HG03196 (cell line): ENCODE measurements at regions not wholly inside any gene's neighbourhood (a gene's known extent, or its start where the extent isn't known, plus 50 kb on each side); places are given as distances from the start of the nearest gene placed in this dataset.
"Not testable (repeated sequence)": the region's sequence is repeated elsewhere in the genome, so short reads cannot be mapped to it uniquely, and the experiment has no call there.

ENCODE experiments used
- ATAC-seq: cut with Tn5 transposase; IDR thresholded peaks from one replicate; pipeline ENCODE4 v1.9.1; 2021; ENCODE audit not compliant: unreplicated experiment

DNA sequence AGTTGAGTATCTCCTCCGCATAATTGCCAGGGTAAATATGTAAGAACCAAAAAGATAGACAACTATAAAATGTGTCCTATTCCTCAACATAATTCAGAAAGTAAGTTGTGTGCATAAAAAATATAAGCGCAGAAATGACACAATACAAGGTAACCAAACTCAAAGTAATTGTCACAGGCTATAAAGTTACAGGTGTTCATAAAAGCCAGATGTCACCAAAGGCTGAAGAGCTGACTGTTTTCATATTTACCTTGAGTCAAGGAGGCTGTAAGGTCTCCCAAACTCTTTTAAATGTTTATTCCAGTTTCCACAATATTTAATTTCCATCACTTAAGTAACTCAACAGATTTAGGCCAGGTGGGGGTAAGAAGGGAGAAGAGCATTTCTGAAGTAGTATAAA lies 192.2 kb upstream of the MARCKS start:
- ATAC-seq = no peak

DNA sequence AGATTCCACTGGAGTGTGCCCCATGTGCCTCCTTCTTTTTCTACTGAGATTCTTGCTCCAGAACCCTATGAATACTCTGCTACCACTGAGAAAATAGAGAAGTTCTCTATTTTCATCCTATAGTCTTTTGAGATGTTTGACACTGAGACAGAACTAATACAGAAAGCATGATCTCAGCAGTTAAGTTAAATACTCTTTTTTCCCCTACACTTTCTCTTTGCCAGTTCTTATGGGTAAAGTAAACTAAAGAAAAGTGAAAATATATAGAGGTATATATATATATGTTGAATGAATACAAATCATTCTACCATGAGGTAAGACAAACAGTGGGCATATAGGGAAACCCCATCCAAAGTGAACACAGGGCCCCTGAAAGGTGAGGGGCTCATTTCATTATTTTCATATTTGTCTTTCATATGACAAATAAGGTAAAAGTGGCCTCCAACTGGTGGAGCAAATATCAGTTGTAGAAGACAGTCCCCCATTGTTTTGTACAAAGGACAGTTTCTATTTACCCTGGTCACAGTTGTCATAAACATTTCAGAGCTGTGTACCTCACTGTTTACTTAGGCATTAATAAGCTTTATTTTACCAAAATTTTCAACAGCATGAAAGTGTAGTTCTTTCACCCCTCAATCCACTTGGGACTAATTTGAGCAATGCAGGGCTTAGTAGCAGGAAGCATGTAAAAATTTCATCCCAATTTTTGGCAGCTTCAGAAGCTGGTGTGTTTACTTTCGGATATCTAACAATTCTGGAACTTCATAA lies 188.3 kb upstream of the MARCKS start:
- ATAC-seq = peak; percentile 43

DNA sequence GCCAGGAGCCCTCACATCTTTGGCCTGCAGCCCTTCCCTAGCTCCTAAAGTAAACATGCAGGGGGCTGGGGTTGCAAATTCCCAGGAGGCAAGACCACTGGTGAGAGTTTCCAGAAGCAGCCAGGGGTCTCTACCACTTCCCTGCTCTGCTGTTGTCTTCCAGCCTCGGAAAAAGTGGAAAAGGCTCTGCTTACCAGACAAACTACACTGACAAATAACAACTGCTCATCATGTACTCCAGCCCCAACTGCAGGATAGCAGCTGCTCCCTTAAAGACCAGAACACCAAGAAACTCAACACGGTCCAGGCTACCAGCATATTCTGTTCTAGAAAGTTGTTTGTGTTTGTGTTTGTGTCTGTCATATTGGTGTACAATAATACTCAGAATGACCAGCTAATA lies 187.5 kb upstream of the MARCKS start:
- no peak for ATAC-seq

DNA sequence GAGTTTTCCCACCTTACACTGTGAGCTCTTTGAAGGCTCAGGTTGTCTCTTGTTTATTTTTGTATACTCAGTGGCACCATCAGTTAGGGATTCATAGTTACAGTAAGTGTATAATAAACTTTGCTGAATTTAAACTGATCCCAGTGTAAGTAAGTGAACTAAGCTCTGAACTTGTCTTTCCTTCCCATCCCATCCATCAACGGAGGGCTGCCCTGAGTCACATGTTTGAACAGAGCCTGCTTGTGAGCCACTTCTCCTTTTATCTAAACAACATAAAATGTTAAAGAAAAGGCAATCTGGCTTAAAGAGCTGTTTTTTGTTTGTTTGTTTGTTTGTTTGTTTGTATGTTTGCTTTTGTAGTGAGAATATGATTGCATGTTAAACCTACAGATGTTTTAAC lies 185.7 kb upstream of the MARCKS start:
- ATAC-seq = no peak

DNA sequence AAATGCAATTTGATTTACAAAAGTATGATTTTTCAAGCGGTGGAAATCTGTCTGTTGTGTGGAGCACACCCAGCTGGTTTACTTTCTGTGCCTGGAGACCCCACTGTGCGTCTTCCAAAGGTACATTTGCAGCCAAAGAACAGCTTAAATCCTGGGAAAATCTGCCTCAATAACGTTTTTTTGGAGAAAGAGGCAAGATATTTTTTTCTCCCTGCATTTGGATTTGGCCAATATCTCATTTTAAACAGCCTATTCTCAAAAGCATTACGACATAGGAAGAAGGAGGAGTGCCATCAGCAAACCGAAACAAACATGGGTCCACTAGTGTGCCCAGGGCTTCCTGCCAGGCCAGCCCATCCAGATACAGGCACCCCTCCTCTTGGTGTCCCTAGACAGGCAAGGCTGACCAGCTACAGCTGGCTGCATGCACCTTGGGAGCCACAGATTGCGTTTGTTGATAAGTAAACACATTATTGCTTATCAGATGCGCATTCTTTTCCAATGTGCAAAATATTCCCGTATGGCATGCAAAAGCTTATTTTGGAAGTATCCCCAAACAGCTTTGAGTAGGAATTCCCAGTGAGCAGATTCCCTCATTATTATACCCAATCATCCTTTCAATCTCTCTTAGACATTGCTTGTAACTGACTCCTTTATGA lies 184.5 kb upstream of the MARCKS start:
- ATAC-seq = no peak

DNA sequence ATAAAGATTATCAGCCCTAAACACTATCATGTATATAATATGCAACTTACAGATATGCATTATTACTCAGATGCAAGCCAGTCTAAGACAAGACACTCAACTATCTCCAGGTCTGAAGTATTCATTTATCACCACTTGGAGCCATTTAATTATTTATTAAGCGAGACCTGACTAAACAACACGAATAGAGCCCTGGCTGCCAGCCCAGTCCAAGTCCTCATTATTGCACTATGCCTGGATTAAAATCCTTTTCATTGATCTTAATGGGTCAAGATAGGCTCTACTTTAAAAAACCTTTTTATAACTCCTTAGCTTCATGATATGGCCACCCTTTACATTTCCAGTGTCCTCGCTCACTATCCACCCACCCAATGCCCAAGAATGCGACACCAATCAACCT lies 183.1 kb upstream of the MARCKS start:
- ATAC-seq = no peak

DNA sequence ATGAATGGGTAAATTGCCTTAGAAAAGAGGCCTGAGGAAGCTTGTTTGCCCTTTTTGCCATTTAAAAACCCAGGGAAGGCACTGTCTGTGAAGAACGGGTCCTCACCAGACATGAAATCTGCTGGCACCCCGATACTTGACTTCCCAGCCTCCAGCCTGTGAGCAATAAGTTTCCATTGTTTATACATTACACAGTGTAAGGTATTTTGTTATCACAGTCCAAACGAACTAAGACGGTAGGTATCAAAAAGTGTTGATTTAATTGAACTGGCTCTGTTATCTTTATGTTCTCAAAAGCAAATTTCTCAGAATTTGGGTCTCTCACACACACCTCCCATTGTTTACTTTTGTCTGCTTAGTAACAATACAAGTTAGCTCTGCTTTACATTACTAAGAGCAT lies 181.1 kb upstream of the MARCKS start:
- ATAC-seq = no peak

DNA sequence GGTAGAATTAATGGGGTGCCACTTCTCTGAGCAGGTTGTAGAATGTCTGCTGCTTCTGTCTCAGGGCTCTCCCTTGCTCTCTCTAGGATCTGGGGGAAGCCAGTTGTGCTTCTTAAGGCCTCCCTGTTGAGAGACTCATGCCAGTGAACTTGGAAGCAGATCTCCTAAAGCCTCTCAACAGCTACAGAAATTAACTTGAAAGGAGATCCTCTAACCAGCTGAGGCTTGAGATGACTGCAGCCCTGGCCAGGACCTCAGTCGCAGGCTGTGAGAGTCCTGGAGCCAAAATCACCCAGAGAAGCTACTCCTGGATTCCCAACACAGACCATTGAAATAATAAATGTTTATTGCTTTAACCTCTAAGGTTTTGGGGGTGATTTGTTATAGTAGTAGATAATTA lies 180.2 kb upstream of the MARCKS start:
- ATAC-seq = no peak

DNA sequence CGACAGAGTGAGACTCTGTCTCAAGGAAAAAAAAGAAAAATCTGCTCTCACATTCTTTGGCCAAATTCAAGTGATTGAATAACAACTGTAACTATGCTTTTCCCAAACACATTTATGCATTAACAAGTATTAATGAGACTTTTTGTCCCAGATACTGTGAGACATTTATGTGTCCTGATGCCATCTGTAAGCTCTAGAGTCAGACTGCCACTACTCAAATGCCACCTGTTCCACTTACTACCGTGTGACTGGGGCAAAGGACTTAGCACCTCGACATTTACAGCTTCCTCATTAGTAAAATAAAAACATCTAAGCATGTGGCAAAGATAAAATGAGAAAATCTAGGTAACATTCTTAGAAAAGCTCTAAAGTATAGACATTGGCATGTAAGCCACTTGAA lies 178.1 kb upstream of the MARCKS start:
- no peak for ATAC-seq

DNA sequence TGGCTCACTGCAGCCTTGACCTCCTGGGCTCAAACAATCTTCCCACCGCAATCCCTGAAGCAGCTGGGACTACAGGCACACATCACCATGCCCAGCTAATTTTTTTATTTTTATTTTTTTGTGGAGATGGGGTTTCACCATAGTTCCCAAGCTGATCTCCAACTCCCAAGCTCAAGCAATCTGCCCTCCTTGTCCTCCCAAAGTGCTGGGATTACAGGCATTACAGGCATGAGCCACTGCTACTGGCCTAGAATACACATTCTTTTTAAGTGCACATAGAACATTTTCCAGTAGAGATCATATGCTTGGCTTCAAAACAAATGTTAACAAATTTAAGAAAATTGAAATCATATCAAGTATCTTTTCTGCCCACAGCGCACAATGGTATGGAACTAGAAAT lies 176.8 kb upstream of the MARCKS start:
- ATAC-seq = no peak

DNA sequence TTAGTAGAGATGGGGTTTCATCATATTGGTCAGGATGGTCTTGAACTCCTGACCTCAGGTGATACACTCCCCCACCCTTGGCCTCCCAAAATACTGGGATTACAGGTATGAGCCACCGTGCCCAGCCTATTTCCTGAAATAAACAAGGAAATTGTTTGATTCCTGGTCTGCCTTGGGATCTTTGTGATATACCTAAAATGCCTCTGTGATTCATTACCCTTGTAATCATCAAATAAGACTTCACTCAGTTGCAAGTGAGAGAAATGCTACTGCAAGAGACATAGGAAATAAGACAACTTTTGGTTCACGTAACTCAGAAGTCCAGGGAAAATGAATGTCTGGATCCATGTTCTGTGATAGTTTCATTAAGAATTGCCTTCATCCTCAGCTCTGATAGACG lies 173.2 kb upstream of the MARCKS start:
- no peak for ATAC-seq

DNA sequence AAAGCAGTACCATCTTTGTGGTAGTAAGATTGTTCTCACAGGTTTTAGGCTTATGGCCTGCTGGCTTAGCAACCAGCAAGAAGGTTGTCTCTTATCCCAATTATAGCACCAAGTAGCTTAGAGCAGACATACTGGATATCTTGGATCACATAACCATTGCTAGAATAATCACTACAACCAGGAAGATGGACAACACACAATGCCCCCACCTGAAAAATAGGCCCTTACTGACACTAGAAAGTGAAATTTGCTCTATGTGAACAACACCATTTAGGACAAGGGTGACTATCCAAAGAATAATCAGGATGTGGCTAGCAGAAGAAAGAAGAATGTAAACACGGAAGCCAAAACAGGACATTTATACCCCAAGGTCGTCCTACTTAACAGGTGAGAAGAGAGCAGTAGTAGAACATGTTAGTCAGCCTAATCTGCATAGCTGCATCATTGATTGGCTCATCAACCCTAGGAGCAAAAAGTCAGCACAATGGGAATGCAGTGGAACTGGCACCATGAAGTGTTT lies 172.7 kb upstream of the MARCKS start:
- ATAC-seq = no peak

DNA sequence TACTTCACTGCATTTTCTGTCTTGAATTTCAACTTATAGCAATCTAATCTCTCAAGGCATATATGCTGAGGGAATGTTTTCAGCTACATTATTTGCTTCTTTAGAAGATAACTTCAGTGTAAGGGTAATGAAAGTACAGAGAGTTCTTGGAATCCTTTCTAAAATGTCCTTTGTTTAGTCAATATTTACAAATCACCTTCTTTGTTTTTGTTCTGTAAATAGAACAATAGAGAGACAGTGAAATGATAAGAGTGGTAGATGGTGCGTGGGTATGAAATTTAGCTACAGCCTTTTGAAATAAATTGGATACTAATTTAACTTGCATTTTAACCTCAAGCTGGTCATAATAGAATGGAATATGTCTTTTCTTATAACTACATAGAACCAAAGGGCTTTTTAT lies 171.1 kb upstream of the MARCKS start:
- ATAC-seq = no peak

DNA sequence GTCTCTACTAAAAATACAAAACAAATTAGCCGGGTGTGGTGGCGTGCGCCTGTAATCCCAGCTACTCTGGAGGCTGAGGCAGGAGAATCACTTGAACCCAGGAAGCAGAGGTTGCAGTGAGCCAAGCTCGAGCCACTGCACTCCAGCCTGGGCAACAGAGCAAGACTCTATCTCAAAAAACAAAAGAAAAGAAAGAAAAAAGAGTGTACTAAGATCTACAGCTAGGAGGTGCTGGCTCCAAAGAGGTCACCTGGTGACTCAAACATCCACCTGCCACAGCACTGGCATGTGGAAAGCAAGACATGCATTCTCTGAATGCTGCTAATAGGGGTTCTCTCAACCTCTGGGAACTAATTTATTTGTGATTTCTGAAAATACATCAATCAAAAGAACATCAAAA lies 167.5 kb upstream of the MARCKS start:
- not testable (repeated sequence) for ATAC-seq

DNA sequence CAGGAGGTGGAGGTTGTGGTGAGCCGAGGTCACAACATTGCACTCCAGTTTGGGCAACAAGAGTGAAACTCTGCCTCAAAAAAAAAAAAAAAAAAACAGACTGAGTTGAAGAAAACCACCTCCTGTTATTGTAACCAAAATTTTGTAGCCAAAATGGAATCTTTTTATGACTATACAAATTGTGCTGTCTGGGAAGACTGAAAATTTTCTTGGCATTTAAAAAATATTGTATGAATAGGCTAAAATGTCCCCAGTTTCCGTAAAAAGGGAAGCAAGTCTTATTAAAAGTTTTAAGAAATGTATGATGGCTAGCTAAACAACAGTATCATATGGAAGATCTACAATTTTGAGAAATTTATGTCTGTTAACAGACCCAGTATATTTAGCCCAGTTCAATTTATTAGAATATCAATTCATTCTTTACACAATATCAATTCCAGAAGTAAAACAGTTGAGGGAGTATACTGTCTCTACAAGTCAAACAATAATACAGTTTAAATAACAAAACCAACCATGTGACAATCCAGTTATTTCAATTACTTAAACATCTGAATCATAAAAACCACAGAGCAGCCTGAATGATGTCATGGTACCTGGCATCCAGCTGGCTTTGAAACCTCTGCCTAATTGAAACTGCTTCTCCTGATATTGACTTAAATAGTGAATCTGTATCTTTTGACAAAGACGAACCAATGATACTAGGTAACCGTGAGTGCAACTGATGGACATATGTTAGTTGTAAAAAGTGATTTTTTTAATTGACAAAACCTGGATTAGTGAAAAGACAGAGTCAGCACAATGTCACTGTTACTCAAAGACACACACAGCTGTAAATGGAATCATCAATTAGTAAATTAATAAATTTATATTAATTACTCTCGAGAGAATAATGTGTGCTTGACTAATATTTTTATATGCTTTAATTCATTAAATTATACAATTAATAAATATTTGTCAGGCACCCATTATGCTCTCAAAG lies 166.6 kb upstream of the MARCKS start:
- ATAC-seq = peak; percentile 75

DNA sequence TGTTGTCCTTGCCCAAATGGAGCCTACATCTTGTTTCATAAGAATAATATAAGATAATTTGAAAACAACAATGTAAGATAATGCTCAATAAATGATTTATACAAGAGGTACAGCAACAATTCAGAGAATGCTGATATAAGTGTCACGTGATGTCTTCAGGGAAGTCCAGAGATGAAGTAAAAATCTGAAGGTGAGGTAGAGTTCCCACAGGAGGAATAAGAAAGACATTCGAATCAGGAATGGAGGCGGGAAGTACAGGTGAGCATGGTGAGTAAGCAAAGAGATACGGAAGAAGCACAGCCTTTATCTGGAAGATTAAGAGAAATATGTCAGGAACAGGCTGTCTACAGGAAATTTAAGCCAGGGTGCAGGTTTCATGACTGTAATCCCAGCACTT lies 165.9 kb upstream of the MARCKS start:
- no peak for ATAC-seq

DNA sequence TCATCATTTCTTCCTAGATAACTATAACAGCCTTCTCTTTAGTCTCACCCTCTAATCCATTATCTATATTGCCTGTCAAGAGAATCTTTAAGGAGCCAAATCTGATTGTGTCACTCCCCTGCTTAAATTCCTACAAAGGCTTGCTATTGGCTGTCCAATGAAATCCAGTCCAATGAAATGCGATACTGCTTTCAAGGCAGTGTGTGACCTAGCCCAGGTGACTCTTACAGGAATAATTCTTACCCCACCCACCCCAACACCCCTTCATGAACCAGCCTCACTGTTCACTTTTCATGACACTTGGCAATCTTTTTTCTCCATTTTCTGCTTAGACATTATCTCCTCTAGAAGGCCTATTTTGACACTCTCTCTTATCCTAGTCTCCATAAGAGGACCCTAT lies 163.3 kb upstream of the MARCKS start:
- ATAC-seq = no peak

DNA sequence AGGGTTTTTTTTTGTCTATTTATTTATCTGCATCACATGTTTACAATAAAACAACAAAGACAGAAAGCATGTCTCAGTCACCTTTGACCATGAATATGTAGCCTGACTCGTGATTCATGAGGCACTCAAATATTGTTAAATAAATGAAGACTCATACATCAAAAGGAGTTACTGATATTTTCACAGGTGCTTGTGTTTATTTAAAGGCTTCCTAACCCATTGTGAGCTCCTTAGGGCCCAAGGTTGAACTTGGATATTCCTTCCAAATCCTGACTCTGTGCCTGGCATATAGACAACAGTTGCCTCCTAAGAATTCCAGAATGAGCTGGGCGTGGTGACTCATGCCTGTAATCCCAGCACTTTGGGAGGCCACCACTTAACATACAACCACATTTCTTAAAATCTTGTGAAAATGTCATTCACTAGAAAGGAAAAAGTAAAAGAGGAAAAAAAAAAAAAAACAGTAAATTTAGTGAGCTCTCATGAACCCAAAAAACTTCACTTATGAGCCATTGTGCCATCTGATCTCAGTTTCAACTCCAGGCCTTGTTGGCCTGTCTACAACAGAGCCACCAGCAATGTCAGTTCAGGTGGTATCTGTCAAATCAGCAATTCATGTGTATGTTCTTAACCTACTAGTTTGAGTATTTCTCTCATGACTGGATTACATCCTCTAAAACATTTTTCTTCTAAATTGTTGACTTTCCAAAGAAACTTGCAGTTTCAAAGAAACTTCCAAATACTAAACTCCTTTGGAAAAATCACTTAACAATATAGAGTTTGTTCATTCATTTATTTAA lies 162.7 kb upstream of the MARCKS start:
- no peak for ATAC-seq

DNA sequence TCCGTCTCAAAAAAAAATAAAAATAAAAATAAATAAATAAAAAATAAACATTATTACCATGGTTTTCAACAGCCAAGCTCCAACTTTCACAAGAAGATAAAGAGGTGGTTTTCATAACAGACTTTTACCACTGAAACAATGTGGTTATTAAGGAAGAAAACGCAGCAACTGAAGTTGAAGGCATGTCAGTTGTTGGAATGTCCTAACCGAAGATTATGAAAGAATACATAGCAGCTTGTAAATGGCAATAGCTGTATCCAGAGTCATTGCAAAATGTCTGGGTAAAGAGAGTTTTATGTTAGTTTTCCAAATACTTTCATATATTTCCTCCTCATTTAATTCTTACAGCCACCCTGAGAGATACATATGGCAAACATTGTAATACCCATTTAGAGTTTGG lies 161.6 kb upstream of the MARCKS start:
- no peak for ATAC-seq

DNA sequence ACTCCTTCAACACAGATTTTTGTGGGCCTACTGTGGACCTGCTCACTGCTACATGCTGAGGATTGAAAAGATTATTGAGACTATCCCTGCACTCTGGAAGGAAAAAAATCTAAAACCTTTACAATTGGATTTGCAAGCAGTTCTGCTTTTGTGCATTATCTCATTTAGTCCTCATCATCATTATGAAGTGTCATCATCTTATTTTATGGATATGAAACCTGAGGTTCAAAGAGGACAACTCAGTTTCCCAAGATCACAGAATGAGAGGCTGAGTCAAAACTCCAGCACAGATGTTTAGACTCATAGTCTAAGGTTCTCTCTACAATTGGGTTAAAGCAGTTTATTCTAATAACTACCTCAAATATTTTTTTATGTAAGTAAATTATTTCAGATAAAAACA lies 160.2 kb upstream of the MARCKS start:
- no peak for ATAC-seq
